Lower leg skin (tissue), 4 donors: ENCODE measurements at regions not wholly inside any gene's neighbourhood (a gene's known extent, or its start where the extent isn't known, plus 50 kb on each side); places are given as distances from the start of the nearest gene placed in this dataset.

Experiments
- DNase-seq, 2 donors: peaks; one replicate each; pipeline ENCODE4 v3.0.0-alpha.2; 2019; ENCODE audit warnings: low spot score in 2 of 2
- H3K4me3 ChIP-seq: fragments of 200-600 bp; sonication (generic); 2 replicates; pipeline ENCODE4 v1.5.1; 2017; ENCODE audit warnings: mild to moderate bottlenecking, low read depth; ENCODE audit not compliant: poor library complexity, severe bottlenecking
- CTCF ChIP-seq, 3 donors: fragments of 450-650 bp; IDR thresholded peaks; one replicate each; pipeline ENCODE4 v1.5.1; 2016; ENCODE audit warnings: antibody characterized with exemption in 3 of 3, mild to moderate bottlenecking in 3 of 3, moderate library complexity in 2 of 3
- POLR2A ChIP-seq, 2 donors: fragments of 450-650 bp; IDR thresholded peaks; one replicate each; pipeline ENCODE4 v1.6.1; 2016 to 2017; ENCODE audit warnings: antibody characterized with exemption in 2 of 2, mild to moderate bottlenecking in 1 of 2, moderate library complexity in 1 of 2
- WGBS, 2 donors: methylation state at CpG; one replicate each; pipeline ENCODE4 v1.1.5; 2018; 5-methylcytosine and 5-hydroxymethylcytosine counted together
- intact Hi-C: fragments of 100-400 bp; cut with DNase I; formaldehyde crosslinking; loops from one replicate; pipeline ENCODE4 v1.15.0; 2023; ENCODE audit warnings: low total_unique reads

- 75 to 76% methylated on average over 3 of the region's 3 CpGs for WGBS, 2 donors
- no peak overlapping the region for H3K4me3 ChIP-seq
- no peak for DNase-seq
- intact Hi-C loops: no loop called here
- TF ChIP-seq POLR2A (IDR thresholded peaks at IDR 0.05) (no peak), CTCF (IDR thresholded peaks at IDR 0.05) (no peak)
Measured at GRCh38 chr5:156197042-156197635, 129.8 kb upstream of the SGCD start.

- 74 to 79% methylated on average over 1 of the region's 1 CpG for WGBS, 2 donors
- no peak for DNase-seq
- intact Hi-C loops: no loop called here
- TF ChIP-seq CTCF (IDR thresholded peaks at IDR 0.05): no peak
- no peak for TF ChIP-seq POLR2A (IDR thresholded peaks at IDR 0.05)
- H3K4me3 ChIP-seq: no peak overlapping the region
Measured at GRCh38 chr5:156199045-156199444, 127.9 kb upstream of the SGCD start.

- WGBS, 2 donors: 80 to 83% methylated on average over 8 of the region's 8 CpGs
- intact Hi-C loops: no loop called here
- no peak for DNase-seq
Measured at GRCh38 chr5:156200938-156201787, 125.8 kb upstream of the SGCD start.

DNA sequence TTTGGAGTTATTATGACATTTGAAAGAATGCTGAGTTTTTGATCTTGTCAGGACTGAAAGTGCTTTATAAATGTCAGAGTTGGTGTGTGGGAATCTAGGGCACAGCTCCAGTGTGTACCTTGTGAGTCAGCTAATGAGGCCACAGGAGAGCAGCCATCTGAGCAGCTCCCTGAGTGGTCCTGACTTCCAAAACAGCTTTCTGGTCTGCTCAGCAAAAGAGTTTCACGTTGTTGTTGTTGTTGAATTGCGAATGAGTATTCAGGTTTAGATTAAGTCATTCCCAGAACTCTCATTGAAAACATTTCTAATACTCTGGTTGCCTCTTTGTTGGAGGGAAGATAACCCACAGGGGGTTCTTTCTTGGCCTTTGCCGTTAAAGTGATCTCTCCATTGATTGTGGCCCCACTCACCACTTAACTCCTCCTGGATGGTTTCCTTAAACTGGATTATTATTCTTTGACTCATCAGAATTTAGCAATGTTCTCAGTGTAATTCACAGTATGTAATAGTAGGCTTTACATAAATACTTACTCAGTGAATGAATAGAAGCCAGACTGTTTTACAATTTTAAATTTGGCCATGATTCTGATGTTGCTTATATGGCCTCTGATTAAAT lies 125.1 kb upstream of the SGCD start:
- no peak for TF ChIP-seq POLR2A (IDR thresholded peaks at IDR 0.05)
- TF ChIP-seq CTCF (IDR thresholded peaks at IDR 0.05): no peak

More at GRCh38 chr5:156200938-156201787, 125.8 kb upstream of the SGCD start:
- TF ChIP-seq POLR2A (IDR thresholded peaks at IDR 0.05) (no peak), CTCF (IDR thresholded peaks at IDR 0.05) (no peak)
- H3K4me3 ChIP-seq: no peak overlapping the region

DNA sequence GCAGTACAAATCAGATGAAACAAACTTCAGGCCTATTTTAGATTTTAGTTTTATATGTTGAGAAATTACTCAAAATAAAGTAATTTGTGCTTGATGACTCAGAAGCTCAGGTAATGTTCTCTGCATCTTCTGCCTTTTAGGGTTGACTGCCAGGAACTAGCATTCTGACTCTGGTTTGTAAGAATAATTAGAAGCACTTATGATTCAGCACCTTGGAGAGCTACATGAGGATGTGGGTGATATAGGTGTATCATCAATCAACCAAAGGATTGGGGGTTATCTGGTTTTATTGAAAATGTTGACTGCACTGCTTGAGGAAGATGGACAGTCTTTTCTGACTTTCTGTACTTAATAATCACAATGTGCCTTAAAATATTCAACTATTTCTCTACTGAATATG lies 118.7 kb upstream of the SGCD start:
- H3K4me3 ChIP-seq: no peak overlapping the region
- intact Hi-C loops: no loop called here
- TF ChIP-seq POLR2A (IDR thresholded peaks at IDR 0.05) (no peak), CTCF (IDR thresholded peaks at IDR 0.05) (no peak)
- no peak for DNase-seq

More for the DNA sequence above, 125.1 kb upstream of the SGCD start:
- DNase-seq: no peak
- H3K4me3 ChIP-seq: no peak overlapping the region
- intact Hi-C loops: no loop called here
- 39 to 59% methylated on average over 3 of the region's 3 CpGs for WGBS, 2 donors
